ENCODE measurements at regions not wholly inside any gene's neighbourhood (a gene's known extent, or its start where the extent isn't known, plus 50 kb on each side); places are given as distances from the start of the nearest gene placed in this dataset.

GRCh38 chr18:71503222-71503621 is 1040.9 kb downstream of the CBLN2 start:
- no peak for DNase-seq (ENCODE audit: low read depth)

- DNase-seq (ENCODE audit: low read depth), result no peak
Observed at GRCh38 chr18:71485611-71486010, 1058.5 kb downstream of the CBLN2 start.

DNA sequence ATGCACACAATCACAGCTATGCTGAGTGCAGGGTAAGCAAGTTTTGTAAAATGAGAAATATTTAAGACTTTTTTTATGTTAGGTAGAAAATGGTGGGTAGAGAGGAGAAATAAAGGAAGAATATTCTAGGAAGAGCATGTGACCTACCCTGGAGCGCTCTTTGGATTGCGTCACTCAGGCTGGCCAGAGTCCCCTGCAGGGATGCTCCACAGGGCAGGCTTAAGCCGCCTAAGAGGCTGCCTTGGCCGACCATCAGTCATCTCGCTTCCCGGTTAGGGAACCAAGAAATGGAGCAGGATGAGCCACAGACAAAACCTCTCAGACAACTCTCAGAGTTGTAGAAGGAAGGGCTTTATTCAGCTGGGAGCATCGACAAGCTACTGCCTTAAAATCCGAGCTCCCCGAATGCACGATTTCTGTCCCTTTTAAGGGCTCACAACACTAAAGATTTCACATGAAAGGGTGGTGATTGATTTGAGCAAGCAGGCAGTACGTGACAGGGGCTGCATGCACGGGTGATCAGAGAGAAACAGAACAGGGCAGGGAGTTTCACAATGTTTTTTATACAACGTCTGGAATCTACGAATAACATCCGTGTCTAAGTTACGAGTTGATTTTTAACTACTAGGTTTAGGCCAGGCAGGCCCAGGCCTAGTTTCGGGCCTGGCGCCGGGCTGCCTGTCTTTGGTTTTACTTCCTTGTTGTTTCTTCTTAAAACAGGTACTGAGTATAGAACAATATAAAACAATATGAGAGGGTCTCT is 1072.0 kb downstream of the CBLN2 start:
- DNase-seq (ENCODE audit: low read depth), result no peak

GRCh38 chr18:71456206-71456605 is 1087.9 kb downstream of the CBLN2 start:
- DNase-seq (ENCODE audit: low read depth), result no peak

- no peak for DNase-seq (ENCODE audit: low read depth)
Observed at GRCh38 chr18:71450257-71450656, 1093.9 kb downstream of the CBLN2 start.

DNA sequence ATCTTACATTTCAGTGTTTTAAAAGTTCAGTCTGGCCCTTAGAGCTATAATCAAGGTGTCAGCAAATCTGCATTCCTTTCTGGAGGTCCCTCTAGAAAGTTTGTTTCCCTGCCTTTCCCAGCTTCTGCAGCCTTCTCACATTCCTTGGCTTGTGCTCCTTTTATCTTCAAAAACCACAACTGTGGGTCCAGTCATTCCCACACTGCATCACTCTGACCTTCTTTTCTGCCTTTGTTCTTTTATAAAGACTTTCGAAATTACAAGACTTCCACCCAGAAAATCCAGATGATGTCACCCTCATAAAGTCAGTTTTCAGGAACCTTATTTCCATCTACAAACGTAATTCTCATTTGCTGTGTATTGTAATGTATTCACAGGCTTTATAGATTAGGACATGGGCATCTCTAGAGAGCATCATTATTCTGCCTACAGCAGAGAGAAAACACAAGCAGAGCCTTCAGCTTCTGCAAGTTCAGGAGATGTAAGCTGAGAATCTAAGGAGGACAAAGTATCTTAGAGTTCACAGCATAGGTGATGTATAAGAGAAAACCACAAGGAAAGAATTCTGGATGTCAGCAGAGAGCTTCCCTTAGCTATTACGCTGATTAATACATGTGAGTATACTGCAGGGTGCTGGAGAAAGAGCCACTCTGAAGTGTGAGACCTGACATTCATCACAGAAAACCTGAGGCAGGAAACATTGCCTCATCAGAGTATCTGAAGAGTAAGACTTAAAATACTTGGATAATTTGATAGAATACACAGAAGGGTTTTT is 1100.2 kb downstream of the CBLN2 start:
- DNase-seq (ENCODE audit: low read depth), result no peak

GRCh38 chr18:71442731-71443141 is 1101.4 kb downstream of the CBLN2 start:
- DNase-seq (ENCODE audit: low read depth), result no peak

GRCh38 chr18:71441156-71441555 is 1103.0 kb downstream of the CBLN2 start:
- DNase-seq (ENCODE audit: low read depth), result no peak

DNA sequence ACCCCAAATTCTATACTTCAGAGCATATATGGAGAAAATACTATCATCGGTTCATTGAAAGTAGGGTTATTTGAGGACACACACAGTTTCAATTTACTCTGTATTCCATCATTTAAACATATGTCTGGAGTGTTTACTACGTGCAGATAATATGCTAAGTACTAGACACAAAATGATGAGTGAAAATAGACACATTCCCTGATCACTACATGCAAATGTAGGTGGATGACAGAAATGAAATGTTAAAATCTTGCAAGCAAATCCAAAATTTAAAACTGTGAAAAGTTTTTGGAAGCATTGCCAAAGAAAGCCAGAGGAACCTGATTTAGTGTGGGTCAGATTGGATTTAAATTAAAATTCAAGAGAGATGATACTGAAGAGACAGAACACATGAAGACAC is 1106.6 kb downstream of the CBLN2 start:
- DNase-seq (ENCODE audit: low read depth), result no peak

- DNase-seq (ENCODE audit: low read depth), result no peak
Observed at GRCh38 chr18:71433373-71433772, 1110.8 kb downstream of the CBLN2 start.

GRCh38 chr18:71431689-71432088 is 1112.5 kb downstream of the CBLN2 start:
- DNase-seq (ENCODE audit: low read depth), result no peak

DNA sequence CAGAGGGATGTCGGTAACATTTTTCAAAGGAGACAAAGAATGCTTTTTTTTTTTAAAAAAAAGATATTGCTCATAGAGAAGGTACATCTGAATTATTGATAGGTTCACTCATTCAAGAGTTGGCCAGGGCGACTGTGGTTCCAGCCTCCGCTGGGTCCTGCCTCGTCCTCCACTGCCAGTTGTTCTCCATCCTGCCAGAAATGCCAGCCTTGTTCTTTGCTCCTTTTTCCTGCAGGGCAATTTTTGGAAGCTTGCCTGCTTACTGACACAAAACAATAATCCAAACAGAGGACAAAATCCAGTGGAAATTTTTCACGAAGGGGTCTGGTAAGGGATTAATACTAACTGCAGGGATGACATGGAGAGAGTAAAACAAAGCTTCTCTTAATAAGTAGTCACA is 1113.0 kb downstream of the CBLN2 start:
- DNase-seq (ENCODE audit: low read depth), result no peak

- DNase-seq (ENCODE audit: low read depth), result no peak
Observed at GRCh38 chr18:71426441-71426840, 1117.7 kb downstream of the CBLN2 start.

DNA sequence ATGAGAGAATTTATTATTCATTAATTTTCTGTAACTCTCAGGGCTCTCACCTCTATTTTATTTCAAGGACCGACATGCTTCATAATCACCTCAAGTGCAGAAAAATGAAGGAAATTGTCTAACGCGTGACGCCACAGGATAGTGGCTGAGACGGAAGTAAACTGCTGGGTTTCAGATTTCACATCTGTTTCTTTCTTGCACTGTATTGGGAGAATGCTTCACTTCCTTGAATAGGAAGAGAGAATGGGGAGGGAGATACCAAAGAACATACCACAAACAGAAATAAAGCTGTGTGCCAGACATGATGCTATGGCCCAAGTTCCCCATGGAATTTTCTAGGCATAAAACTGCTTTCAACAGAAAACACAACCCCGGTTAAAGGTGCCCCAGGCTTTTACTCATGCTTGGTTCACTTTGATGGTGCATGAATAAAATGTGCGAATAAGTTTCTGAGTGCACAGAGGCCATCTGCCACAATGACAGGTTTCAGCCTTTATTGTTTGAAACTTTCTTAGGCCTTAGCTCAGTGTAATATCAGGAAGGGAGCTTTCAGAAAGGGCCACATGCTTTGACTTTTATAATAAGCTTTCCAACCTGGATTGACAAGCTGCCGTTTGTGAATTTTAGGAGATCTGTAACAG is 1116.4 kb downstream of the SOCS6 start:
- DNase-seq (ENCODE audit: low read depth), result no peak

DNA sequence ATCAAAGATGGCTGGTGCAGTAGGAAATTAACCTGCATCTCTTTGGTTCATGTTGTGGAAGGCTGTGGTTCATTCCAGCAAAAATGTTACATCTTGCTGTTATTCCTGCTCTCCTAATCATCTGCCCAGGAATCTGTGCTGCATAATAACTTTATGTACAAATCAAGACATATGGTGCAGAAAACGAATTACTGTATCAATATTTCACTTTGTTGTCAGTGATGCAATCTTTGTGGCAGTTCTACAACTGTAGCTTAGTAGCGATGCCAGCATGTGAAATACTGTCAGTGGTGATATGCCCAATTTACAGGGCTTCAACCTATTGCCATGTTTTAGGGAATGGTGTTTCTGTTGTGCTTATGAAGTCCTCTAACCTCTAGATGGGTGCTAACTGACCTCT is 1114.7 kb downstream of the SOCS6 start:
- DNase-seq (ENCODE audit: low read depth), result no peak

DNA sequence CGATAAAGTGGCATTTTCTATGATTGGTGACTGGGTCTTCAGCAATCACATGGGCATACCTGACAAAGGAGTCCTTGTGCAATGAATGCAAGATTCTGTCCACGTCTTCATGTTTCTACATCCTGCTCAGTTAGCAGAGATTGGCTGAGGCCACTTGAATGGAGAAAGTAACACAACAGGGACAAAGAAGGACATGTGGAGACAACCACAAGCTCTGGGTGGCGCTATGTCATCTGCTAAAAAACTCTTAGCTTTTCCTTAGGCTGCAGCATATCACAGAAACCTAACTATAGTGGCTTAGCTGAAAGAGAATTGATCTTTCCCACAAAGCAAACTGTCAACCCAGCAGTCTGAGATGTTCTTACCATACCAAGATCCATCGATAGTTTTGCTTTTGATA is 1109.7 kb downstream of the SOCS6 start:
- no peak for DNase-seq (ENCODE audit: low read depth)

DNA sequence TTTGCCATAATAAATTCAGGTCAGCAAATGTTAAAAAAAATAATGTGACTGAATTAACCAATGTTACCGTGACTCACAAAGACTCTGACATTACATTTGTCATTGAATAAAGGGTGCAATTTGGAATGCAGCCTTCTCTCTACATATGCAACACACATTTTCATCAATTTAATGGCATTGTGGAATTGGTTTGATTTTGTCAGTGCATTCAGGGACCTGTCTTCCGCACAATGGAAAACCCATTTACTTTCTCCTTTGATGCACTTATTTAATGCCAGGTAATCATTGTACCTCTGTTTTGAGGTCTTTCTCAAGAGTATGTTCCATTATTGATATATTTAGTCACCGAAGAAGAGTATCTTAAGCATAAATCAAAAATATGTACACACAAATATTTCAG is 1099.3 kb downstream of the SOCS6 start:
- no peak for DNase-seq (ENCODE audit: low read depth)

DNA sequence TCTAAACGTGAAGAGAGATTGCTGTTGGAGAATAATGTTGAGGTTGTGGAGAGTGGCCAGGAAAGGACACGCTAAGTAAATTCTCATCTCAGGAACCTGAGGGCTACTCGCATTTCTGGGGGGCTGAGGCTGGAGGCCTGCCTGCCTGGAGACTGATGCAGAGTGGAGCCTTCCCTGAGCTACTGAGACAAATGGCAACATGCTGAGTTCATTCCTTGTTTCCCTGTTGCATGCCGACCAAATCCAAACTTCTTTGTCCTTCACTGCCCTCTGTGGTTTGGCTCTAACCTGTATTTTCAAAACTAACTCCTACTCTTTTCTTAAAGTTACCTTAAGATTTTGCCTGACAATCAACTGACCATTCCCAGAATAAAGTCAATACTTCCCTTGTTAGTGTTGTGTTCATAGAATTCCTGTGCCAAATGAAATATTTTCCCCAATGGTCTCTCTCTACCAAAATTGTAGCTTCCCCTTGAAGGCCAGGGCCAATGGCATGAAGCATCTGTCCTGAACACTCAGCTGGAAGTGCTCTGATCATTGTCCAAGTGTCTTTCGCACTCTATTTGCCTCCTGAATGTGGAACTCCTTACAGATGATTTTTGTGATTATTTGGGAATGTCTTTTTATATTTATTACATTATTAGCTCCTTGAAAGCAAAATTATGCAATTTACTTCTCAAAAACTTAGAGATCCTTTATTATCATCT is 1085.6 kb downstream of the SOCS6 start:
- no peak for DNase-seq (ENCODE audit: low read depth)

GRCh38 chr18:71371951-71372605 is 1083.2 kb downstream of the SOCS6 start:
- no peak for DNase-seq (ENCODE audit: low read depth)

GRCh38 chr18:71370671-71371445 is 1082.0 kb downstream of the SOCS6 start:
- no peak for DNase-seq (ENCODE audit: low read depth)

DNA sequence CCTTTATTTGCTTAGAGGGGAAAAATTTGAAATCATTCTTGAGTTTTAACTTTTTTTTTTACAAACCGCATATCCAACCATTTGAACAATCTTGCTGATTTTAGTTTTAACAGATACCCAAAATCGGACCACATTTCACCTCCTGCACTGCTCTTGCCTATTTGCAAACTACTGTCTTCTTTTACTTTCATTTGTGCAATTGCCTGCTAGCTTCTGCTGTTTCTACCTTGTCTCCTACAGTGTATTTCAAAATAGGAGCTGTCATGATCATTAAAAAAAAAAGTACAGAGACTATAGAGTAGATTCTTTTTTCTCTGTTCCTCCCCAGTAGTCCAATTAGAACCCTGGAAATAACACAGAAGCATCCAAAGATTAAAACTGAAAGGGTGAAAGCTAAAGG is 1081.2 kb downstream of the SOCS6 start:
- DNase-seq (ENCODE audit: low read depth), result no peak
